Endothelial cell of umbilical vein (primary cell): ENCODE measurements at regions not wholly inside any gene's neighbourhood (a gene's known extent, or its start where the extent isn't known, plus 50 kb on each side); places are given as distances from the start of the nearest gene placed in this dataset.

Source experiments
- BruUV-seq: library from RNA; stranded (reverse); fragments of 400-500 nt; replicated peaks from 2 replicates; lab custom pipeline; 2021; lab: Mats Ljungman, UMichigan
- CTCF ChIA-PET: fragments of 300-600, 350-600 bp; sonication (Branson Sonifier 250); formaldehyde crosslinking; loops from one replicate; lab custom pipeline; 2021; ENCODE audit warnings: antibody characterized with exemption, inconsistent platforms; lab: Charles Lee
- POLR2A ChIA-PET: fragments of 300-600, 350-600 bp; sonication (Branson Sonifier 250); formaldehyde crosslinking; loops from one replicate; lab custom pipeline; 2021; ENCODE audit warnings: antibody characterized with exemption, inconsistent platforms; lab: Charles Lee
- DNase-seq: peaks from one replicate; pipeline ENCODE4 v3.0.0-alpha.2; 2011; ENCODE audit warnings: low read depth, low spot score
- FAIRE-seq: peaks from 2 replicates; lab custom pipeline; 2011; peaks lifted over from hg19 to GRCh38; lab: Jason Lieb, UNC
- H2AFZ ChIP-seq: 2 replicates; pipeline ENCODE4 v1.6.0; 2012; ENCODE audit warnings: low read depth, low read length, control low read depth, inconsistent platforms
- H3K27ac ChIP-seq: 2 replicates; pipeline ENCODE4 v1.5.1; 2011; ENCODE audit warnings: low read depth, mild to moderate bottlenecking, control low read depth, low read length, moderate library complexity; ENCODE audit not compliant: insufficient read depth
- H3K27me3 ChIP-seq, 2 experiments: 2 replicates each; pipeline versions ENCODE4 v1.6.0 to v1.6.1; 2011; ENCODE audit warnings: low read length in 2 of 2, mixed read lengths in 1 of 2; ENCODE audit not compliant: control insufficient read depth in 2 of 2, insufficient read depth in 2 of 2
- H3K36me3 ChIP-seq, 2 experiments: 2 replicates in 1 of 2; 3 replicates in 1 of 2; pipeline ENCODE4 v1.5.1; 2011; ENCODE audit warnings: low read length in 2 of 2, mild to moderate bottlenecking in 1 of 2, moderate library complexity in 1 of 2; ENCODE audit not compliant: control insufficient read depth in 2 of 2, insufficient read depth in 2 of 2; ENCODE audit errors: extremely low read depth in 1 of 2
- H3K4me1 ChIP-seq: 3 replicates; pipeline ENCODE4 v1.5.1; 2011; ENCODE audit warnings: mild to moderate bottlenecking, low read length; ENCODE audit not compliant: control insufficient read depth, insufficient read depth; ENCODE audit errors: extremely low read depth
- H3K4me2 ChIP-seq: 2 replicates; pipeline ENCODE4 v1.6.1; 2011; ENCODE audit warnings: low read length, control low read depth, mixed read lengths; ENCODE audit not compliant: insufficient read depth
- H3K4me3 ChIP-seq, 3 experiments: fragments of 200-600 bp in 1 of 3; sonication (generic), shearing (Covaris generic) in 1 of 3; replicated peaks in 1 of 3; 2 replicates each; pipeline ENCODE4 v1.5.1; 2011 to 2016; ENCODE audit warnings: control low read depth in 3 of 3, low read length in 3 of 3, mild to moderate bottlenecking in 2 of 3, inconsistent platforms in 1 of 3, low read depth in 1 of 3, moderate library complexity in 1 of 3; ENCODE audit not compliant: insufficient read depth in 1 of 3
- H3K79me2 ChIP-seq: 2 replicates; pipeline ENCODE4 v1.6.0; 2012; ENCODE audit warnings: low read length, inconsistent platforms; ENCODE audit not compliant: control insufficient read depth, insufficient read depth
- H3K9ac ChIP-seq: replicated peaks from 2 replicates; pipeline ENCODE3; 2011; ENCODE audit warnings: low read length, control low read depth; ENCODE audit not compliant: insufficient read depth; ENCODE audit errors: extremely low read depth
- H3K9me1 ChIP-seq: replicated peaks from 3 replicates; pipeline ENCODE4 v1.6.0; 2011; ENCODE audit warnings: mild to moderate bottlenecking, low read length; ENCODE audit not compliant: control insufficient read depth, insufficient read depth; ENCODE audit errors: extremely low read depth
- H3K9me3 ChIP-seq: replicated peaks from 2 replicates; pipeline ENCODE4 v1.5.1; 2012; ENCODE audit warnings: low read length, inconsistent platforms; ENCODE audit not compliant: control insufficient read depth, insufficient read depth
- H4K20me1 ChIP-seq: replicated peaks from 2 replicates; pipeline ENCODE3; 2011; ENCODE audit warnings: mild to moderate bottlenecking, low read length; ENCODE audit not compliant: control insufficient read depth, insufficient read depth; ENCODE audit errors: extremely low read depth
- EZH2 ChIP-seq: IDR thresholded peaks from 2 replicates; pipeline ENCODE4 v1.6.1; 2012; ENCODE audit warnings: borderline replicate concordance, low read depth, mild to moderate bottlenecking, moderate library complexity, low read length, inconsistent platforms; ENCODE audit not compliant: severe bottlenecking
- FOS ChIP-seq: IDR thresholded peaks from 2 replicates; pipeline ENCODE4 v1.6.1; 2011; ENCODE audit warnings: mild to moderate bottlenecking, low read length, moderate library complexity, borderline replicate concordance; ENCODE audit not compliant: insufficient read depth
- GATA2 ChIP-seq: IDR thresholded peaks from 2 replicates; pipeline ENCODE4 v1.7.0; 2011; ENCODE audit warnings: low read depth, mild to moderate bottlenecking, moderate library complexity, mixed read lengths, low read length; ENCODE audit not compliant: insufficient read length, insufficient read depth
- JUN ChIP-seq: IDR thresholded peaks from 2 replicates; pipeline ENCODE4 v1.6.1; 2011; ENCODE audit warnings: borderline replicate concordance, low read depth; ENCODE audit not compliant: insufficient read length, insufficient read depth
- MYC ChIP-seq: IDR thresholded peaks from one replicate; pipeline ENCODE4 v1.6.1; 2011; ENCODE audit warnings: mild to moderate bottlenecking, low read depth, low read length
- POLR2A ChIP-seq: IDR thresholded peaks from 2 replicates; pipeline ENCODE4 v1.6.1; 2012; ENCODE audit warnings: low read depth, mild to moderate bottlenecking, control low read depth, low read length
- POLR2AphosphoS5 ChIP-seq: IDR thresholded peaks from 2 replicates; pipeline ENCODE4 v1.6.1; 2012; ENCODE audit warnings: low read depth, mild to moderate bottlenecking, control low read depth, low read length, moderate library complexity; ENCODE audit not compliant: insufficient read depth
- dilution Hi-C: fragments of 300-500 bp; cut with MboI; formaldehyde crosslinking; loops from one replicate; pipeline ENCODE4 v1.15.0; 2019; ENCODE audit warnings: low sequenced_read_pairs; ENCODE audit not compliant: extremely low pct_ligation_motif_present
- intact Hi-C: fragments of 100-400 bp; cut with micrococcal nuclease; formaldehyde crosslinking; loops from one replicate; pipeline ENCODE4 v1.10.0; 2022
- TF ChIP-seq, protein P1 (sequence below): IDR thresholded peaks from 2 replicates; pipeline ENCODE4 v1.6.1; 2011; ENCODE audit not compliant: insufficient read depth, insufficient read length
- TF ChIP-seq, protein P2 (sequence below), 2 donors: IDR thresholded peaks; 1 replicate in 1 of 2; 2 replicates in 1 of 2; pipeline ENCODE4 v1.5.1; 2011; ENCODE audit warnings: low read length in 2 of 2, mild to moderate bottlenecking in 2 of 2, moderate library complexity in 2 of 2, control low read depth in 1 of 2, inconsistent platforms in 1 of 2, low read depth in 1 of 2; ENCODE audit not compliant: insufficient read depth in 1 of 2; ENCODE audit errors: extremely low read depth in 1 of 2

DNA sequence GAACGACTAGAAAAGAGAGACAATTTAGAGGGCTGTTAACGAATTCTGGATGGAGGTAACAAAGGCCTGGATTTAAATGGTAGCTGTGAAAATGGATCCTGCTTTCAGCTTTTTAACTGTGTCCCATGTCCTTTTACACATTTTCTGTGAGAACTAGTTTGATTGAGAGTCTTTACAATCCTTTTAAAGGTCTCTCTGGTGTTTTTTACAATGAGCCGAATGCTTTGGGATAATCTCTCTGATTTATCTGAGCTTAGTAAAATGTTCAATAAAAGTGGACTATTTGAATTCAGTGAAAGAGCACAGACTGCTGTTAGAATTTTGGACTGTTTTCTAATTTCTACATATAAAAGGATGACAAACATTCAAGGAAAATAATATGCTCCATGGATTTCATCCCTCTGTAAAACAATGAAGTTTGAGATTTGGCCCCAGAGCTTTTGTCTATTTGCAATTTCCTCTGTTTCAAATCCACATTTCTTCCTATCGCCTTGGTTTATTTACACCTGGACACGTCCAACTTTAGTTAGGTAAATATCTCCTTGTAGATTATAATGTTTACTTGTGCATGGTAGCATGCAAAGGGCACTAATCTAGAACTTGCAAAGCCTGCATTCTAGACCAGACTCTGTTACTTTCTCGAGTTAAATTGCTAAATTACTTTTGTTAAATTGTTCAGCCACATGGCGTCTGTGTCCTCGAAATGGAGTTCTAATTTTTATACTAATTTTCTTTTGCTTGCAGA, 871.0 kb upstream of the CITED2 start:
- Histone ChIP-seq H2AFZ (no peak overlapping the region), H3K9me1 (no peaks in the 10 kb centered on the region), H3K9me3 (no peaks in the 10 kb centered on the region), H3K4me1 (no peaks in the 10 kb centered on the region), H4K20me1 (no peaks in the 10 kb centered on the region), H3K4me3 (no peak overlapping the region), H3K36me3 (no peaks in the 10 kb centered on the region), H3K9ac (no peak overlapping the region), H3K4me2 (no peak overlapping the region), H3K79me2 (no peaks in the 10 kb centered on the region), H3K27ac (no peak overlapping the region), H3K27me3 (no peaks in the 10 kb centered on the region)
- DNase-seq (no peak), FAIRE-seq (no peak)
- ChIA-PET POLR2A (no interaction called here), CTCF (no interaction called here)
- intact Hi-C loops (no loop called here), dilution Hi-C loops (no loop called here)
- no TSS peak for BruUV-seq
- TF ChIP-seq POLR2AphosphoS5 (no peak), GATA2 (no peak), POLR2A (no peak), EZH2 (no peak), MYC (no peak), JUN (no peak)
- TF ChIP-seq, protein P1, sequence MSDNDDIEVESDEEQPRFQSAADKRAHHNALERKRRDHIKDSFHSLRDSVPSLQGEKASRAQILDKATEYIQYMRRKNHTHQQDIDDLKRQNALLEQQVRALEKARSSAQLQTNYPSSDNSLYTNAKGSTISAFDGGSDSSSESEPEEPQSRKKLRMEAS: no peak

DNA sequence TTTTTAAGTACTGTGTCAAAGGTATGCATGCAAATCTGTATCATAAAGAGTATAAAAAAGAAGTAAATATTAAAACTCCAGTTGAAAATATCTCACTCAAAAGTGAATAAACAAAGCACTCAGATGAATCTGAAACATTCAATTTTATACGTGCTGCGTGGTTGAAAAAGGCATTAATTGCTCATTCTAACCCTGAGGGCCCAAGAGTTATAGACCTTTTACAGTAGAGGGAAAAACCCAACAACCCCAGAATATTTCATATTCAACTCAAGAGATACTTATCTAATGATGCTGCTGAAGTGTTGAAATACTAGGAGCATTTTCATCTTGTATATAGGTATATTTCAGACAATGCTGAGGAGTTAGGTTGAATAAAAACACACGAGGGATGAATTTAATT, 862.8 kb upstream of the CITED2 start:
- TF ChIP-seq MYC (no peak), POLR2A (no peak), JUN (no peak), POLR2AphosphoS5 (no peak), GATA2 (no peak), FOS (no peak), EZH2 (no peak)
- TF ChIP-seq, protein P2, sequence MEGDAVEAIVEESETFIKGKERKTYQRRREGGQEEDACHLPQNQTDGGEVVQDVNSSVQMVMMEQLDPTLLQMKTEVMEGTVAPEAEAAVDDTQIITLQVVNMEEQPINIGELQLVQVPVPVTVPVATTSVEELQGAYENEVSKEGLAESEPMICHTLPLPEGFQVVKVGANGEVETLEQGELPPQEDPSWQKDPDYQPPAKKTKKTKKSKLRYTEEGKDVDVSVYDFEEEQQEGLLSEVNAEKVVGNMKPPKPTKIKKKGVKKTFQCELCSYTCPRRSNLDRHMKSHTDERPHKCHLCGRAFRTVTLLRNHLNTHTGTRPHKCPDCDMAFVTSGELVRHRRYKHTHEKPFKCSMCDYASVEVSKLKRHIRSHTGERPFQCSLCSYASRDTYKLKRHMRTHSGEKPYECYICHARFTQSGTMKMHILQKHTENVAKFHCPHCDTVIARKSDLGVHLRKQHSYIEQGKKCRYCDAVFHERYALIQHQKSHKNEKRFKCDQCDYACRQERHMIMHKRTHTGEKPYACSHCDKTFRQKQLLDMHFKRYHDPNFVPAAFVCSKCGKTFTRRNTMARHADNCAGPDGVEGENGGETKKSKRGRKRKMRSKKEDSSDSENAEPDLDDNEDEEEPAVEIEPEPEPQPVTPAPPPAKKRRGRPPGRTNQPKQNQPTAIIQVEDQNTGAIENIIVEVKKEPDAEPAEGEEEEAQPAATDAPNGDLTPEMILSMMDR (IDR thresholded peaks at IDR 0.05; ENCODE audit: extremely low read depth in 1 of 2, insufficient read depth in 1 of 2, low read depth in 1 of 2, low read length in 2 of 2): no peak
- TF ChIP-seq, protein P1: no peak
- Histone ChIP-seq H4K20me1 (no peaks in the 10 kb centered on the region), H3K4me2 (no peak overlapping the region), H3K9ac (no peak overlapping the region), H3K79me2 (no peaks in the 10 kb centered on the region), H3K4me3 (no peak overlapping the region), H3K27me3 (no peaks in the 10 kb centered on the region), H3K27ac (no peak overlapping the region), H3K9me1 (no peaks in the 10 kb centered on the region), H2AFZ (no peak overlapping the region), H3K36me3 (no peaks in the 10 kb centered on the region), H3K9me3 (no peaks in the 10 kb centered on the region), H3K4me1 (no peaks in the 10 kb centered on the region)
- dilution Hi-C loops (no loop called here), intact Hi-C loops (no loop called here)
- no peak for FAIRE-seq
- DNase-seq: no peak
- no TSS peak for BruUV-seq
- ChIA-PET CTCF (no interaction called here), POLR2A (no interaction called here)
